ENCODE measurements at regions not wholly inside any gene's neighbourhood (a gene's known extent, or its start where the extent isn't known, plus 50 kb on each side); places are given as distances from the start of the nearest gene placed in this dataset.

GRCh38 chr5:136484808-136485325 is 119.5 kb upstream of the TRPC7 start:
- no peaks in the 10 kb centered on the region for H3K27me3 ChIP-seq (ENCODE audit: control insufficient read depth, insufficient read depth, low read length)
- H3K4me3 ChIP-seq (ENCODE audit: low read depth, low read length), result no peak overlapping the region
- H3K9me3 ChIP-seq (ENCODE audit: control insufficient read depth, insufficient read depth, low read length), result no peaks in the 10 kb centered on the region; the same call in 1 of the 2 replicates
- ChIA-PET POLR2A (no interaction called here), CTCF (no interaction called here)
- TF ChIP-seq CTCF (IDR thresholded peaks at IDR 0.05; ENCODE audit: low read depth, low read length), result no peak
- no peak overlapping the region for H3K27ac ChIP-seq (ENCODE audit: low read depth, low read length)
- no peak for DNase-seq (ENCODE audit: low read depth, low spot score)

- Histone ChIP-seq H3K9me3 (ENCODE audit: control insufficient read depth, insufficient read depth, low read length) (no peaks in the 10 kb centered on the region; the same call in 1 of the 2 replicates), H3K27ac (ENCODE audit: low read depth, low read length) (no peak overlapping the region), H3K4me3 (ENCODE audit: low read depth, low read length) (no peak overlapping the region), H3K27me3 (ENCODE audit: control insufficient read depth, insufficient read depth, low read length) (no peaks in the 10 kb centered on the region)
- no peak for TF ChIP-seq CTCF (IDR thresholded peaks at IDR 0.05; ENCODE audit: low read depth, low read length)
- ChIA-PET CTCF (no interaction called here), POLR2A (no interaction called here)
- DNase-seq (ENCODE audit: low read depth, low spot score), result no peak
These were observed 116.9 kb upstream of the TRPC7 start for GRCh38 chr5:136482206-136482605.

- Histone ChIP-seq H3K27me3 (ENCODE audit: control insufficient read depth, insufficient read depth, low read length) (no peaks in the 10 kb centered on the region), H3K9me3 (ENCODE audit: control insufficient read depth, insufficient read depth, low read length) (no peaks in the 10 kb centered on the region), H3K27ac (ENCODE audit: low read depth, low read length) (no peak overlapping the region), H3K4me3 (ENCODE audit: low read depth, low read length) (no peak overlapping the region)
- no peak for TF ChIP-seq CTCF (IDR thresholded peaks at IDR 0.05; ENCODE audit: low read depth, low read length)
- ChIA-PET POLR2A (no interaction called here), CTCF (no interaction called here)
- no peak for DNase-seq (ENCODE audit: low read depth, low spot score)
These were observed 109.1 kb upstream of the TRPC7 start for GRCh38 chr5:136474466-136474865.

GRCh38 chr5:136467632-136468031 is 102.3 kb upstream of the TRPC7 start:
- ChIA-PET POLR2A (no interaction called here), CTCF (no interaction called here)
- TF ChIP-seq CTCF (IDR thresholded peaks at IDR 0.05; ENCODE audit: low read depth, low read length), result no peak
- Histone ChIP-seq H3K27ac (ENCODE audit: low read depth, low read length) (no peak overlapping the region), H3K9me3 (ENCODE audit: control insufficient read depth, insufficient read depth, low read length) (no peaks in the 10 kb centered on the region), H3K4me3 (ENCODE audit: low read depth, low read length) (no peak overlapping the region), H3K27me3 (ENCODE audit: control insufficient read depth, insufficient read depth, low read length) (no peaks in the 10 kb centered on the region)
- no peak for DNase-seq (ENCODE audit: low read depth, low spot score)

GRCh38 chr5:136466041-136466415 is 100.7 kb upstream of the TRPC7 start:
- no peaks in the 10 kb centered on the region for H3K9me3 ChIP-seq (ENCODE audit: control insufficient read depth, insufficient read depth, low read length)
- DNase-seq (ENCODE audit: low read depth, low spot score), result no peak
- H3K4me3 ChIP-seq (ENCODE audit: low read depth, low read length), result no peak overlapping the region
- TF ChIP-seq CTCF (IDR thresholded peaks at IDR 0.05; ENCODE audit: low read depth, low read length), result no peak
- POLR2A ChIA-PET, result no interaction called here
- no peaks in the 10 kb centered on the region for H3K27me3 ChIP-seq (ENCODE audit: control insufficient read depth, insufficient read depth, low read length)
- H3K27ac ChIP-seq (ENCODE audit: low read depth, low read length), result no peak overlapping the region
- CTCF ChIA-PET, result interaction anchor here (0.6 kb wide), 1 partner anchor 1041 kb away, joined by 4 read pairs; no protein-coding TSS in a partner anchor
